ENCODE measurements at regions not wholly inside any gene's neighbourhood (a gene's known extent, or its start where the extent isn't known, plus 50 kb on each side); places are given as distances from the start of the nearest gene placed in this dataset.

- Mint-ChIP-seq H3K36me3 (ENCODE audit: unreplicated experiment) (no peaks in the 10 kb centered on the region), H3K27me3 (ENCODE audit: unreplicated experiment) (no peaks in the 10 kb centered on the region), H3K4me1 (ENCODE audit: unreplicated experiment) (peaks cover 5% of the 10 kb centered on the region), H3K4me3 (ENCODE audit: unreplicated experiment) (no peak overlapping the region), H3K9me3 (ENCODE audit: unreplicated experiment) (peaks cover 3% of the 10 kb centered on the region), H3K27ac (ENCODE audit: unreplicated experiment) (no peak overlapping the region)
- TF ChIP-seq, protein P1, sequence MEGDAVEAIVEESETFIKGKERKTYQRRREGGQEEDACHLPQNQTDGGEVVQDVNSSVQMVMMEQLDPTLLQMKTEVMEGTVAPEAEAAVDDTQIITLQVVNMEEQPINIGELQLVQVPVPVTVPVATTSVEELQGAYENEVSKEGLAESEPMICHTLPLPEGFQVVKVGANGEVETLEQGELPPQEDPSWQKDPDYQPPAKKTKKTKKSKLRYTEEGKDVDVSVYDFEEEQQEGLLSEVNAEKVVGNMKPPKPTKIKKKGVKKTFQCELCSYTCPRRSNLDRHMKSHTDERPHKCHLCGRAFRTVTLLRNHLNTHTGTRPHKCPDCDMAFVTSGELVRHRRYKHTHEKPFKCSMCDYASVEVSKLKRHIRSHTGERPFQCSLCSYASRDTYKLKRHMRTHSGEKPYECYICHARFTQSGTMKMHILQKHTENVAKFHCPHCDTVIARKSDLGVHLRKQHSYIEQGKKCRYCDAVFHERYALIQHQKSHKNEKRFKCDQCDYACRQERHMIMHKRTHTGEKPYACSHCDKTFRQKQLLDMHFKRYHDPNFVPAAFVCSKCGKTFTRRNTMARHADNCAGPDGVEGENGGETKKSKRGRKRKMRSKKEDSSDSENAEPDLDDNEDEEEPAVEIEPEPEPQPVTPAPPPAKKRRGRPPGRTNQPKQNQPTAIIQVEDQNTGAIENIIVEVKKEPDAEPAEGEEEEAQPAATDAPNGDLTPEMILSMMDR (IDR thresholded peaks at IDR 0.05): no peak
- DNase-seq (ENCODE audit: extremely low spot score, unreplicated experiment): no peak
These were observed 128.6 kb upstream of the BCL6 start for GRCh38 chr3:187873843-187874242.

- no peaks in the 10 kb centered on the region for H3K9me3 Mint-ChIP-seq (ENCODE audit: unreplicated experiment)
- peaks cover 10% of the 10 kb centered on the region for H3K4me1 Mint-ChIP-seq (ENCODE audit: unreplicated experiment)
- TF ChIP-seq, protein P1 (IDR thresholded peaks at IDR 0.05): no peak
- DNase-seq (ENCODE audit: extremely low spot score, unreplicated experiment): no peak
- H3K4me3 Mint-ChIP-seq (ENCODE audit: unreplicated experiment): no peak overlapping the region
- no peak overlapping the region for H3K27ac Mint-ChIP-seq (ENCODE audit: unreplicated experiment)
- no peaks in the 10 kb centered on the region for H3K27me3 Mint-ChIP-seq (ENCODE audit: unreplicated experiment)
- no peaks in the 10 kb centered on the region for H3K36me3 Mint-ChIP-seq (ENCODE audit: unreplicated experiment)
These were observed 130.6 kb upstream of the BCL6 start for GRCh38 chr3:187875863-187876262.

DNA sequence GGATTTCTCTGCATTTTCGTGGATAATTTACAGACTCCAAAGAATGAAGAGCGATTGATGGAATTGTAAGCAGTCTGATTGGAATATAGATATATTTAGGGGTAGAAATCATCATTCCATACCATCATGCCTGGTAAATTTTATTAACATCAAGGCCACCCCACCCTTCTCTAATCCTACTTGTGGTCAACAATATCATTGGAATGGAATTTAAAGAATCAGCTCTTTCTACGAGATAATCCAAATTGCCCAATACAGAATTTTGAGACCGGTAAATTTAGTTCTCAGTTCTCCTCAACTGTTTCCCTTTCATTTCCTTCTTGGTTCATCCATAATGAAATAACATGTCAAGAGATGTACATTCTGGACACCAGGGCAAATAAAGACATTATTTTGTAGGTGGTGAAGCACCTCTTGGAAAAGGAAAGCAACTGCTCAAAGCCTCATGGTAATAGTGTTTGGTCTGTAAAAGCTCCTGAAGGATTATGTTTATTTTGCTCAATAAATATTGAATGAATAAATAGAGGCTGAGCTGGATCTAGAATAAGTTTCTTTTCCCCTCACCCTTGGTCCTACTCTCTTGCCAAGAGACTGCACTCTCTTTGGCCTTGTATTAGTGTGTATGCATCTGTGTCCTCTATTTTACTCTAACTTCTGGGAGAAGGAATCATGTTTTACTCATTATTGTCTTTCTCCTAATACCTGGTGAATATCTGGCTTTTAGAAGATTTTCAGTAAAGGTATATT, 133.7 kb upstream of the BCL6 start:
- DNase-seq (ENCODE audit: extremely low spot score, unreplicated experiment): no peak

DNA sequence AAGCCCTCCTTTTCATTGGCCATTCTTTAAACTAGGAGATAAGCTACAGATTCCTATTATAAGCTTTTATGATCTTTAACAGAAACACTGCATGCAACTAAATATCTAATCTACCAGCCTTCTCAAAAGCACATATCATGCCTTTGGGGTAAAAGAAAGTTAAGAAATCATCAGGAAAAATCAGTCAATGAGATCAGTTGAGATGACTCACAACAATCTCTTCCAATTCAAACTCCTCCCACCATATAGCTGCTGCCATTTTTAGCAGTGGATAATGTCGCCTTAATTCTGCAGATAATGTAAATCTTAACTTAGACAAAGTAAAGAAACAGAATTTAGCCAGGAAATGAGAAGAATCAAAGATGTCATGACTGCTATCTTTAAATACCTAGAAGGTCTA, 135.2 kb upstream of the BCL6 start:
- no peak overlapping the region for H3K27ac Mint-ChIP-seq (ENCODE audit: unreplicated experiment)
- H3K27me3 Mint-ChIP-seq (ENCODE audit: unreplicated experiment): no peaks in the 10 kb centered on the region
- no peak for DNase-seq (ENCODE audit: extremely low spot score, unreplicated experiment)
- peaks cover 1% of the 10 kb centered on the region for H3K9me3 Mint-ChIP-seq (ENCODE audit: unreplicated experiment)
- H3K4me3 Mint-ChIP-seq (ENCODE audit: unreplicated experiment): no peak overlapping the region
- H3K36me3 Mint-ChIP-seq (ENCODE audit: unreplicated experiment): no peaks in the 10 kb centered on the region
- TF ChIP-seq, protein P1 (IDR thresholded peaks at IDR 0.05): no peak
- H3K4me1 Mint-ChIP-seq (ENCODE audit: unreplicated experiment): peaks cover 10% of the 10 kb centered on the region

More for the DNA sequence above, 133.7 kb upstream of the BCL6 start:
- Mint-ChIP-seq H3K9me3 (ENCODE audit: unreplicated experiment) (no peaks in the 10 kb centered on the region), H3K4me3 (ENCODE audit: unreplicated experiment) (no peak overlapping the region), H3K27ac (ENCODE audit: unreplicated experiment) (no peak overlapping the region), H3K27me3 (ENCODE audit: unreplicated experiment) (no peaks in the 10 kb centered on the region), H3K4me1 (ENCODE audit: unreplicated experiment) (peaks cover 10% of the 10 kb centered on the region), H3K36me3 (ENCODE audit: unreplicated experiment) (no peaks in the 10 kb centered on the region)
- TF ChIP-seq, protein P1 (IDR thresholded peaks at IDR 0.05): no peak

GRCh38 chr3:187880851-187881250, 135.6 kb upstream of the BCL6 start:
- Mint-ChIP-seq H3K4me1 (ENCODE audit: unreplicated experiment) (peaks cover 10% of the 10 kb centered on the region), H3K36me3 (ENCODE audit: unreplicated experiment) (no peaks in the 10 kb centered on the region), H3K4me3 (ENCODE audit: unreplicated experiment) (no peak overlapping the region), H3K27me3 (ENCODE audit: unreplicated experiment) (no peaks in the 10 kb centered on the region), H3K27ac (ENCODE audit: unreplicated experiment) (no peak overlapping the region), H3K9me3 (ENCODE audit: unreplicated experiment) (peaks cover 5% of the 10 kb centered on the region)
- no peak for DNase-seq (ENCODE audit: extremely low spot score, unreplicated experiment)
- TF ChIP-seq, protein P1 (IDR thresholded peaks at IDR 0.05): no peak

All from osteocyte (in vitro differentiated cells).